ENCODE measurements at regions not wholly inside any gene's neighbourhood (a gene's known extent, or its start where the extent isn't known, plus 50 kb on each side); places are given as distances from the start of the nearest gene placed in this dataset.

DNA sequence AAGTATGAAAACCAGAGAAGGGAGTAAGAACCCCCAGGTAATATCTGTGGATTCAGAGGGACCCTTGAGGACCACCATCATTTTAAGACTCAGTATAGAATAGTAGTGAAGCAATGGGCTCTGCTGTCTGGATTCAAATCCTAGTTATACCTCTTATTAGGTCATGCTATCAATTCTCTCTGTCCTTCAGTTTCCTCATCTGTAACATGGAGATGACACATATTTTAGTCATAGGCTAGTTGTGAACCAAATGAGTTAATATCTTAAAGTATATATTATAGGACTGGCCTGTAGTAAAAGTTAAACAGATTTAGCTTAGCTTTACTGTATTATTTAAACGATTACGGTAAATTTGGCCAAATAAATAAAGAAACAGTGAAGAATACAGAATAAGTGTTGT, 177.3 kb upstream of the GOLIM4 start:
- DNase-seq, result no peak

DNA sequence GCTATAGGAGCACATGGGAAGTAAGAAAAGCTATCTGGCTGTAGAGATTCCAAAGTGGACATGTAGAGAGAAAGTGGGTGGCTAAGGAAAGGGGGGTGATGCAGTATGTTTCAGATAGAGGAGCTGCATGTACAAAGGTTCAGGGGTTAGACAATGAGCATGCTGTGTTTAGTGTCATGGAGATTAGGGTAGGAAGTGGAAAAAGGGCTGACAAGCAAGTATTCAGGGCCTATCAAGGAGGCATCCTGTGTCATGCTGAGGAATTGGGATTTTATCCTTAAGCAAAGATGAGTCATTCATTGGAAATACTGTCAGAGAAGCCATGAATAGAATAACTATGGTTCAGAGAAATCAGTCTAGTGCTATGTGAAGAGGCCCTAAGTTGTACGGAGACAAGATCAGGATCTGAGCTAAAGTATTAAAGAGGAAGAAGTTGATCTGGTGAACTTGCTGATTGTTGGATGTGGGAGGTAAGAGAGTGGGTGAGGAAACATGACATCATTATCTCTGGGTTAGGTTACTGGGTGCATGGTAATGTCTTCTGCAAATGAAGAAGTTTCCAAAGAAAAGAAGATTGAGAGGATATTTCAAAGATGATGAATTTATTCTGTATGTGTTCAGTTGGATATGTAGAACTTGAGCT, 176.7 kb upstream of the GOLIM4 start:
- peak; percentile 6 for DNase-seq

DNA sequence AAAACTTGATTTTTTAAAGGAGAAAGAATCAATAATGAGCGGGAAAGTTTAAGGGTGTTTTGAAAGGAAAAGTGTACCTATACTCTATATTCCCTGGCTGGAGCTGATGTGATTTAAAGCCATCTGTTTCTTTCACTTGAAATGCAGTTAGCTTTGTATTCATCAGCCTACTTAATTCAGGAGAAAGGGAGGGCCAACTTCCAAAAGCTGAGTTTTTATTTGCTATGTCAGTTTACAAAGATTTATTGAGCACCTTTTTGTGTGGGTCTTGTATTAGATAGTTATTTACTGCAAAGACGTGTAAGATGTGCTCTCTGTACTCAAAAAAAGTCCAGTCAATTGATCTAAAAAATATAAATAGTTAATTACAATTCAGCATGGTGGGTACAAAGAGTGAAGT, 176.2 kb upstream of the GOLIM4 start:
- DNase-seq, result no peak

DNA sequence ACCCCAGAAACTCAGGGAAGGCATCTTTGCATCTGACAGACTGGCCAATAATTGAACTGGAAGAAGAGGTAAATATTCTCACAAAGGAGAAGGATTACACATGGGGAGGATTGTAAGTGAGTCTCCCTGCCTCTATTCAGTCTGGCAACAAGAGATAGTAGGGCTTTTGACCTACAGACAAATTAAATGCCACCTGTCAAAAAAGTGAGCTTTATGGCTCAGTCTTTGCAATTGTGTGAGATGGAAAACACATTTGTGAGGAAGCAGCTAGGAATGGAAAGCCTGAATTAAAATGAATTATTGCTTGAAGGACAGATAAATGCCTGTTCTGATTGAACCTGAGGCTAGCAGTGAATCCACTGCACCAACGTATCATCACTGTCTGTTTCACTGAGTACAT, 173.3 kb upstream of the GOLIM4 start:
- no peak for DNase-seq

DNA sequence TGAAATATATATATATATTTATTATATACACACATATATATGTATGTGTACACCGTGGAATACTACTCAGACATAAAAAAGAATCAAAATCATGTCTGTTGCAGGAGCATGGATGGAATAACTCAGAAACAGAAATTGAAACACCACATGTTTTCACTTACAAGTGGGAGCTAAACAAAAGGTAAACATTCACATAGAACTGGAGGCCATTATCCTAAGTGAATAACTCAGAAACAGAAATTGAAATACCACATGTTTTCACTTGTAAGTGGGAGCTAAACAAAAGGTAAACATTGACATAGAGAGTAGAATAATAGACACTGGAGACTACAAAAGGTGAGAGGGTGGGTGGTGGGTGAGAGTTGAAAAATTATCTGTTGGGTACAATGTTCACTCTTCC, 171.5 kb upstream of the GOLIM4 start:
- DNase-seq, result no peak

DNA sequence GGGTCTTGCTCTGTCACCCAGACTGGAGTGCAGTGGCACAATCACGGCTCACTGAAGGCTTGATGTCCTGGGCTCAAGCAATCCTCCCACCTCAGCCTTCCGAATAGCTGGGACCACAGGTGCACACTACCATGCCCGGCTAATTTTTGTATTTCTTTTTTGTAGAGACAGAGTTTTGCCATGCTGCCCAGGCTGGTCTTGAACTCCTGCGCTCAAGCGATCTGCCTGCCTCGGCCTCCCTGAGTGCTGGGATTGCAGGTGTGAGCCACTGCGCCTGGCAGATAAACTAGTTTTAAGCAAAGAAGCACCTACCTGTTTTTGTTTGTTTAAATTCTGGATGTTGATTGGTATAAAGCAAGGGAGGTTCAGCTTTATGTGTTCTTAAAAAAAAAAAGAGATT, 170.6 kb upstream of the GOLIM4 start:
- DNase-seq, result no peak

DNA sequence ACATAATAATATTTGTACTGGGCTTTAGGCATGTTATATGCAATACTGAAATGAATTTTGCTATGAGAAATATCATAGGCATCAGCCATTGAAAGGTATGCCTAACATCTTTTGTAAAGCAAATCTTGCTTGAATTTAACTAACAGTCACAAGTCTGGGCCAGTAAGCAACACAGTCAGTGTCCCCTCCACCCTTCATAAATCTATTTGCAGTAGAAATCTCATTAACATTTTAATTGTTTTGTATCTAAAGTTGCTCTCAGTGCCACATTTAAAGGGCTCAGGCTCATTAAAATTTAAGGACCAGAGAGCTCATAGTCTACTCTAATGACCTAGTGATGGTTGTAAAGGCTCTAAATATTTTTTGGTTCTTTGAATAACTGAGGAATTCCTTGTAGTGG, 167.2 kb upstream of the GOLIM4 start:
- no peak for DNase-seq

DNA sequence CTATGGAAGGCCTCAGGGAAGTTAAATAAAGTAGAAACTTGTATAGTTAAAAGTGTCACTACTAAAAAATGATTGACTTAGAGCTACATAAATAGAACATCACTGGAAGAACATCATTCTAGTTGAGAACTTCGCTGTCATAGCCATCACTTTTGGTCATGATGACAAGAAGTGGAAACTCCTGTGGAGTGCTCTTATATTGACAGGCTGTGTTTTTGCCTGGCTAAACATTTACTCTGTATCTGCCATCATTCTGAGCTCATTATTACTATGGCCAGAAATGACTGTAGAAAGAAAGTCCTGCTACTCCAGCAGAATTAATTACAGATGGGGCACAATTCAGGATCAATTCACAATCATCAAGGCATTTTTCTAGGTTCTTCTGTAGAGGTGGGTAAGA, 165.1 kb upstream of the GOLIM4 start:
- DNase-seq, result no peak

DNA sequence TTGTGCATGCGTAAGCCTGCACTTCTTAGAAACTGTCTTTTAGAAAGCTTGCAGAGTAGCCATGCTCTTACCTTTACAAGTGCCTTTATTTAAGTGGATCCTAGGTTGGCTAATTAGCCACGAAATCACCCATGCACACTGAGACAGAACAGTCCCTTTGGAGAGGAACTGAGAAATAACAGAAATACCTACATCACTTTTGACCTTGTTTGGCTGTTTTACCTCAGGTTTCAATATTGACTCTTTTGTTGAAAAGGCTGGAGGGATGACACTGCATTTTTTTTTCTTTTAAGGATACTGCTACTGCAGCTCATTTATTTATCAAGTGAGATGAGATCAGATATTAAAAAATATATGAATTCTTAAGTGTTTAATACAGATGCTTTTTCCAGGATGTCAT, 155.6 kb upstream of the GOLIM4 start:
- no peak for DNase-seq

DNA sequence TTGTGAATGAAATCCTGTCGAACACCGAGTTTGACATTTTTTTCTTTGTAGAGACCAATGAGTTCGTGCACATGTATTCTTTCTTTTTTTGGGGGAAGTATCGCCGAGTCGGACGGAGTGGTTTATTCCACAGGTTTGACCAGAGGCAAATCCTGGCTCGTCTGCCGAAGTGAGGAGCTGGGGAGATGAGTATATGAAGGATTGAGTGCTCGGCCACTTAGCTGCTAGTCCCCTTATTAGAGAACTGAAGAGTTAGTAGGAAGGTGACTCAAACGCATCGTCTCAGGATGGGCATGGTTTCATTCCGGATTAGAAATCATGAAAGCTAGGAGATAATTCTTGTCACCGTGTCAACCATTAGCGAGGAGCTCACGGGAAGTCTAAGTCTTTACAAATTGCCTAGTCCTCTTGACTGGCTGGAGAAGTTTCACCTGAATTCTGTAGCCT, 154.7 kb upstream of the GOLIM4 start:
- no peak for DNase-seq

DNA sequence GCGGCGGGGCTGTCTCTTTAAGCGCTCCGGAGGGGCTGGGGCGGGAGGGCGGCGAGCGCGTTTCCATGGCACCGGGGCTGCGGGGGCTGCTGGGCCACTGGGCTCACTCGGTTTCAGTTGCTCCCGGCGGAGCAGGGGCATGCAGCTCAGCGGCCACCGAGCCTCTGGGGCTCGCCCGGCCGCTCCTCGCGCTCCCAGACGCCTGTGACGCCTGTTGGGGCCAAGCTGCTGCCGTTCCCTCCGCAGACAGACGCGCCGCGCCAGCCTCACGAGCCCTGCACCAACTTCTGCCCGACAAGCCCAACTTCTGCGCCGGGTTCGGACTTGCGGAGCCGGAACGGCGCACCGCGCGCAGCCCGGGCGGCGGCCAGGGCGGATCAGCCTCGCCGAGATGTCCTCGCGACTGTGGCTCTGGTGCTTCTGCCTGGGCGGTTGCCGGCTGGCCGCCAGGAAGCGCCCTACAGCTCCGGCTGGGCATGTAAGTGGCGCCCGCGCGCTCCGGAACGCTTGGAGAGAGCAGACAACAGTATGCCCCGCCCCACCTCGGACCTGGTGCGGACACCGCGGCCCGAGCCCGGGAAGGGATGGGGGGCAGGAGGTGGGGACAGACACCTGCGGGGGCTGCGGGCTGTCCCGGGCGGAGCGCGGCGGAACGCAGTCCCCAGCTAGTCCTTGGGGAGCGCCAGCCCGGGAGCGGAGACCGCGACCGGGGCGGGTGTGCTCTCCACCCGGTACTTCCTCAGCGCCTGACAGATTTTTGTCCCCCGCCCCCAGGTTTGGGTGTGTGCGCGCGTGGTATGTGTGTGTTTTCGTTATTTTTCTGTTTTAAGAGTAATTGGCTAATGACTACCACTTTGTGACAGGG, 154.1 kb upstream of the GOLIM4 start:
- peak; percentile 46 for DNase-seq

DNA sequence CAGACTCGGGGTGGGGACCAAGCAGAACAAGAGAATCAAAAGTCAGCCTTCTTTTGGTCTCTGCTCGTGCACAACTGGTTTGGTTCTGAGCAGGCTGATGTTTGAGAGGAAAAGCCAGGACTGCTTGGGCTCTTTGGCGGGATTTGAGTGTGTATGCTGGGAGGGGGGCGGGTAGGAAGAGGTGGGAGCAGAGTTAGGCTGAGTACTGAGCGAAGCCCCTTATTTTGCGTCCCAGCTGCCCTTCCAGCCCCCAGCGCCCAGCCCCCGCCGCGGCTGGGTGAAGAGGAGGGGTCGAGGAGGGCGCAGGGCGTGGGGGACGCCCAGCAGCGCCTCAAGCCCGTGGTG, 153.5 kb upstream of the GOLIM4 start:
- DNase-seq, result no peak

DNA sequence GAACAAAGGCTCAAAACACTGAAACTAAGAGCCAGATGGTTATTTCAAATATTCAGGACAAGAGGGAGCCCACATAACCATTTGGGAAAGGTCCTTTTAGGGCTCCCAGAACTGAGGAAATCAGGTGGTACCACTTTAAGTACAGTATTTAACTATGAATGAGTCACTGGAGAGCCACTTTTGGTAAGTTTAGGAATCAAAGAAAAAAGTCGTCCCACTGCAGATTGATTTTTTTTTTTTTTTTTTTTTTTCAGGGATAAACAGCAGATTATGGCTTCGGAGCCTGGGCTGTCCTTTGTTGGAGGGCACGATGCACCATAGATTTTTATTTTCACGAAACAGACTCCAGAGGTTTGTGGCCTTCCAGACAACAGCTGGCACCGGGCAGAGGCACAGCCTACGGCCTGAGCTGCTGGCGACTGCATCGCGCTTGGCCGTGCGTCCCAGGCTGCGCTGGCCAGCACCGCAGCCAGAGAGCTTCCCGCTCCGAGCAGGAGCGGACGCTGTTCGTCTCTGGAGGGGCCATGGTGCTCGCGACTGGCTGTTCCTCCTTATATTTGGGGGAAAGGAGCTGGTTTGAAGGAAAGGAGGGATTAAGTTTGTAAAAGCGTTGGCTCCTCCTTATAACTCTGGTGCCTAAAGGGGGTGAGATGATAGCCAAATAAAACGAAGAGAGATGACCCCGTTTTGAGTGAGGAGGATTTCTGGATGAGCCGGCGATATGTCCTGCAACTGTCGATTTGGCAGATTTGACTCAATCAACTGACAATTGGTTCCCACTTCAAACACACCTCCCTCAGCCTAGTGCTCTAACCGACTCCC, 152.9 kb upstream of the GOLIM4 start:
- peak; percentile 17 for DNase-seq

DNA sequence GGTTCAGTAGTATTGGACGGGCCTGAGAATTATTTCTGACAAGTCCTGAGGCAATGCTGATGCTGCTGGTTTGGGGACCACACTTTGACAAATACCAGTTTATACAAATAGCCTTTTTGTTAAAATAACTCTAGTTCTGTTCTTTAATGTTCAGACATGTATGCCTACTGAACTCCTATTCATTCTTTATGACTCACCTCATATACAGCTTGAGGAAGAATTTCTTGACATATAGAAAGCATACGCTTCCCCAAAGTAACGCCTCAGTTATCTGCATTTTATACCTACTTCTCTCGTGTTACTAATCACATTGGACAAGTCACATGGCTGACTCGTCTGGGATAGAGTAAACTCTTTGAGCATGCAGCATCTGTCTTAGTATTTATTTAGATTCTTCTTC, 145.4 kb upstream of the GOLIM4 start:
- no peak for DNase-seq

DNA sequence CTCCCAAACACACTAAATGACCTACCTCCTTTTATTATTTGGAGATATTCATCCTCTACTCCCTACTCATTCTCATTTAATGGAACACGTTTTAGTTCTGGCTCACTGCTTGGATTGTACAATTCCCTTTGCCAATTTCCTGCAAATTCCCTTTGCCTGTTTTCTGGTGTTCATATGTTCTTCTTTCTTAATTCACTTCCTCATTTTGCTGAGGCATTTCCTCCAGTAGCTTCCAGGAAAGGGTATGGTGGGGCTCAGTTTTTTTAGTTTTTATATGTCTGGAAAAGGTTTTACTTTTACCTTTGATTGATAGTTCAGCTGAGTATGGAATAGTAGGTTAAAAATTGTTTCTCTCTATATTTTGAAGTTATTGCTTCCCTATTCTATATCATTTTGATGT, 143.6 kb upstream of the GOLIM4 start:
- no peak for DNase-seq

DNA sequence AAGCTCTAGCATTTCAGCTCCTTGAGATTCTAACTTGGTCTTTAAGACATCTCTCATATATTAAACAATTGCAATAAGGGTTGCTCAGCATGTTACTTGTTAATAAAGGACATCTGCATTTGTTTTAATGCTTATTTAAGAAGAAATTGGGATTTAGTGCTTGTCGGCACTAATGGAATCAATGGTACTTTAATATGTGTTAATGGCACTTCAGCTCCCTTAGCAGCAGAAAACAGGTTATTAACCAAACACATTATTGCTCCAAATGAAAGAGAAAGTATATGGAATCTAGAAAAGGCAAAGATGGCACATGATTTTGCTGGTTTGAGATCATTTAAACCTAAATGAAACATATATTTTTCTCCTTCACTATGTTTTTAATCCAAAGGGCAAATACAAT, 137.3 kb upstream of the GOLIM4 start:
- no peak for DNase-seq

DNA sequence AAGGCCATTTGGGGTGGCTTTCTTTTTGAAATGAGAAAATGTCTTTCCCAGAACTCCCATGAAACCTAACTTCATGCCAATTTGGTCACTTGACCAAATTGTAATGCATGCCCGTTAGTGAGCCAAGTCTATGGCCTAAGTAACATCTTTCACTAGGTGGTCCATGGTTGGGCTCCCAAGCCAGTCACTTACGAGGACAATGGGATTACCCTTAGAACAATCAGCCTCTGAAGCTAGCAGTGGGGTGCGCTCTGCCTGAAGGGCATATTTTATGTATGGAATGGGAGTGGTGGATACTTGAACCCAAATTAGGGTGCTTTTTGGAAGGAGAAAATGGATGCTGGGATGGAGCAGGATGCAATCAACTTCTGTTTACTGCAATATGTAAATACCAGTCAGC, 127.4 kb upstream of the GOLIM4 start:
- DNase-seq, result no peak

DNA sequence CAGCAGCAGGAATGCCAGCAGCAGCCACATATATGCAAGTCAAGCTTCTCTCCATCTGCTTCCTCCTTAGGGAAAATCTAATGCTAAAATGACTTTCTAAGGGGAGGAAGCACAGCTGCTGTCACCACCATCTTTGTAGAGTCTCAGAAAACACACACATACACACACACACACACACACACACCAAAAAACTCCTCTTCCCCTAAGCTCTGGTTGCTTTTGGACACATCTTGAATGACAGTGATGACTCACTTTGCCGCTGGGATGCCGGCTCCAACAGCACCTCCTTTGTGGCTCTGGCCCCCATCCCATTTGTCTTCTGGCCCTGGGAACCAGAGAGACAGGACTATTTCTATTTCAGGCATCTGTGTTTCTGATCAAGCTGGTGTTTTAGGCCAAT, 124.8 kb upstream of the GOLIM4 start:
- no peak for DNase-seq

DNA sequence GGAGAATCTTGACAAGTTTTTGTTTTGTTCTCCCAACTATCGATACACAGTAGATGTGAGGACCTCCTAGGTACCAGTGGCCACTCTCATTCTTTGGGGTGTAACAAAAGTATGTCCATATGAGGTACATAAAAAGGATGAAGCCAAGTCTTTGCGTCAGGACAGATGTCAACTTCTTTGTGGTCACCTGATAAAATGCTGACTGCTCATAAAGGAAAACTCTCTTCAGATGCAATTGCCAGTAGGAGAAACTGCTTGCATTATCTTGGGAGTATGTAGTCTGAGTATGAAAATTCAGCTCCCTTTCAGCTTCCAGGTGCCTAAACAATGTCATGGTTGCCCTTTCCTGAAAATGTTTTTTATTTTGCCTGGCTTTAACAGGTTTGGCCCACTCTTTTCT, 123.8 kb upstream of the GOLIM4 start:
- no peak for DNase-seq

DNA sequence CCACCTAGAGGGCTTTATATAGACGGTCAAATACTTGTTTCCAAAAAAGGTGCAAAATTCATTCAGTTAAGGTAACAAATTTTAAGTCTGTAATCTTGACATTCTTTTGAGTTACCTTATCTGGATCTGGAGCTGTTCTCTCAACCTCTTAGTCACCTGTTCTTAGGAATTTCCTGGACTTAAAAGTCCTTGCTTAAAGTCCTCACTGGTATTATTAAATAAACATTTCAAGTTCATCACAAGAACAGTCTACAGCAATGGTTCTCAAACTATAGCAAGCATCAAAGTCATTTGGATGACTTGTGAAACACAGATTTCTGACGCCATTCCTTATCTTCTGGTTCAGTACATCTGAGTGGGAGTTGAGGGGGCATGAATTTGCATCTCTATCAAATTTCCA, 122.9 kb upstream of the GOLIM4 start:
- DNase-seq, result no peak

DNA sequence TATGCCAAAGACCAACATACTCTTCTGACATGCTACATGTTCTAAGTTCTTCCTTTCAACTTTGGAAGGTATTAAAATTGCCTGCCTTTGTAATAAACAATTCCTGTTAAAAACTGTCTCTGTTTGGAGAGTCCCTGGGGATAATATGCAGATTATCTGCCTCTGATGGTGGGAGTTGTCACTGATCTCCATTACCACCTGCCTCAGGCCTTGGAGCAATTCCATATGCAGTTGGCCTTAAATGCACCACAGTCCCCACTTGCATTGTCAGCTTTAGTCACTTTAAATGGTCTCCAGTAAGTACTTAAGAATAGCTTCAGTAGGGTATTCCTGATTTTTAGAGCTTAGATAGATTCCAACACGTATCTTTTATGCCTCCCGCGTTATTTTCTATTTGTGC, 121.1 kb upstream of the GOLIM4 start:
- no peak for DNase-seq

DNA sequence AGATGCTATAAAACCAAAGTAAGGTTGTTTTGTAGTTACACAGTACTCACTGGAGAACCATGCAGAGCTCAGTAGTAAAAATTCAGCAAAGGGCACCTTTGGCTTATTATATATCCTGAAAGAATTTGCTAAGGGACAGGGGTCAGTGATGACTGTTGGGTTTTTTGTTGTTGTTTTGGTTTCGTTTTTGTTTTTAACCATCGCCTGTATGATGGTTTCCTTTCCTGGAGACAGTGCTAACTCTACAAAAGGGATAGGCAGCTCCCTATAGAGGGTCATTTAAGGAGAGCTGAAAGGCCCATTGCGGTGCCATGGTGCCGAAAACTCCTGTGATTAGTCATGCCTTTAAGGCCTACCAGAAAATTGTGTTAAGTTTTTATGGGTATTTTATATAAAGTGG, 118.2 kb upstream of the GOLIM4 start:
- no peak for DNase-seq

DNA sequence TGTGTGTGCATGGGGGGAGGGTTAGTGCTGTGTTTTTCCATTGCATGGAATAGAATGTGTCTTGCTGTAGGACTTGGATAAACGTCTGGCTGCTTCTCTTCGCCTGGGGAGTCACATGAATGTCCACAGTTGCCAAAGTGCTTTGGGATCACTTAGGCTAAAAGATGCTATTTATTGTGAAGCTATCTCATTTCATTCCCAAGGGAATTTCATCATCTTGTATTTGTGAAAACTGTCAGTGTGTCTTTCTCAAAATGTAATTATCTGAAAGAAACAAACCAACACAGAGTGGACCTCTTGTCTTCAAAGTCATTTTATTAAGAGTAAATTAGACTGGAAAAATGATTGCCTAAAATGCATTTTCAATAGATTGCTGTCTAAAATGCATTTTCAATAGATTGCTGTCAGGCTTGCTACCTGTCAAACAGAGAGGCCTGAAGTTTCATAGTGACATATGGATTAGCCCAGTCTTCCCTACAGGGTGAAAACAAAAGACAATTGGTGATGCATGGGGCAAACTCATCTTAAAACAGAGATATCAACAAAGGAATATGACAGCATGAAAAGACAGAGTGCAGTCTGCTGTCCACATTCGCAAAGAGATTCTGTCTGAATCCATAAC, 117.1 kb upstream of the GOLIM4 start:
- no peak for DNase-seq

DNA sequence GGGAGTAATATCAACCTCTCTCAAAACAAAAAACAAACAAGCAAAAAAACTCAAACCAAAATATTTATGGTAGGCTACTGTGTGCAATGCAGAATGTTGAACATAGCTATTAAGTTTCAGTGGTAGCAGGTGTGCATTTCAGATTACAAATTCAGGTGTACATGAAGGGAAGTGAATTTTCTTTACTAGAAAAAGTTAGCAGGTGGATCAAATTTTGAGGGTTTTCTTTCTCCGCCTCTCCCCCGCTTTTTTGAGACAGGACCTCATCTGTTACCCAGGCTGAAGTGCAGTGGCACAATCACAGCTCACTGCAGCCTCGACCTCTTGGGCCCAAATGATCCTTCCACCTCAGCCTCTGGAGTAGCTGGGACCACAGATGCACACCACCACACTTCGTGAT, 109.7 kb upstream of the GOLIM4 start:
- no peak for DNase-seq
